Osteoblast (primary cell): ENCODE measurements at regions not wholly inside any gene's neighbourhood (a gene's known extent, or its start where the extent isn't known, plus 50 kb on each side); places are given as distances from the start of the nearest gene placed in this dataset.

Experiments
- DNase-seq: peaks from one replicate; pipeline ENCODE4 v3.0.0; 2011; ENCODE audit warnings: low spot score, mixed read lengths; ENCODE audit not compliant: insufficient read length; ENCODE audit errors: missing footprints
- H2AFZ ChIP-seq: 2 replicates; pipeline ENCODE4 v1.6.0; 2011; ENCODE audit warnings: mild to moderate bottlenecking, low read length
- H3K27ac ChIP-seq: 2 replicates; pipeline ENCODE4 v1.5.1; 2011; ENCODE audit warnings: mild to moderate bottlenecking, low read depth, low read length, moderate library complexity
- H3K27me3 ChIP-seq: 2 replicates; pipeline ENCODE4 v1.6.0; 2012; ENCODE audit warnings: mild to moderate bottlenecking, control low read depth, inconsistent platforms, low read length, moderate library complexity; ENCODE audit not compliant: insufficient read depth
- H3K36me3 ChIP-seq: 2 replicates; pipeline ENCODE4 v1.5.1; 2011; ENCODE audit warnings: mild to moderate bottlenecking, low read length, control low read depth, moderate library complexity; ENCODE audit not compliant: insufficient read depth
- H3K4me1 ChIP-seq: 2 replicates; pipeline ENCODE4 v1.5.1; 2011; ENCODE audit warnings: mild to moderate bottlenecking, low read length, control low read depth, moderate library complexity; ENCODE audit not compliant: insufficient read depth
- H3K4me2 ChIP-seq: 2 replicates; pipeline ENCODE4 v1.6.0; 2011; ENCODE audit warnings: mild to moderate bottlenecking, low read length; ENCODE audit not compliant: insufficient read depth
- H3K4me3 ChIP-seq: fragments of 200-600 bp; sonication (generic); 3 replicates; pipeline ENCODE4 v1.5.1; 2012; ENCODE audit warnings: mild to moderate bottlenecking, low read length, inconsistent platforms; ENCODE audit not compliant: insufficient read depth
- H3K79me2 ChIP-seq: 2 replicates; pipeline ENCODE4 v1.6.0; 2012; ENCODE audit warnings: mild to moderate bottlenecking, low read length, control low read depth, inconsistent platforms; ENCODE audit not compliant: insufficient read depth
- H3K9me3 ChIP-seq: 2 replicates; pipeline ENCODE4 v1.5.1; 2011; ENCODE audit warnings: low read depth, low read length, control low read depth
- H4K20me1 ChIP-seq: 2 replicates; pipeline ENCODE4 v1.6.0; 2012; ENCODE audit warnings: mild to moderate bottlenecking, low read length, control low read depth; ENCODE audit not compliant: insufficient read depth
- TF ChIP-seq, protein P1 (sequence below): IDR thresholded peaks from 2 replicates; pipeline ENCODE4 v1.5.1; 2011; ENCODE audit warnings: mild to moderate bottlenecking, low read depth, low read length, moderate library complexity; ENCODE audit errors: extremely low read depth

DNA sequence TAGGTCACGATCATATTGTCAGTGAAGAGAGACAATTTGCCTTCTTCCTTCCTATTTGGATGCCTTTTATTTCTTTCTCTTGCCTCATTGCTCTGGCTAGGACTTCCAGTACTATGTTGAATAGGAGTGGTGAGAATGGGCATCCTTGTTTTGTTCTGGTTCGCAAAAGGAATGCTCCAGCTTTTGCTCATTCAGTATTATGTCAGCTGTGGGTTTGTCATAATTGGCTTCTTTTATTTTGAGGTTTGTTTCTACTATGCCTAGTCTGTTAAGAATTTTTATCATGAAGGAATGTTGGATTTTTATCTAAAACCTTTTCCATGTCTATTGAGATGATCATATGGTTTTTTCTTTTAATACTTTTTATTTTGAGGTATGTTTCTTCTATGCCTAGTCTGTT lies 152.3 kb upstream of the MAD2L1 start:
- Histone ChIP-seq H3K4me3 (no peak overlapping the region), H3K27me3 (no peaks in the 10 kb centered on the region), H3K9me3 (no peaks in the 10 kb centered on the region), H3K27ac (no peak overlapping the region), H3K36me3 (no peaks in the 10 kb centered on the region), H4K20me1 (no peaks in the 10 kb centered on the region), H3K79me2 (no peaks in the 10 kb centered on the region), H2AFZ (no peak overlapping the region), H3K4me1 (peaks cover 2% of the 10 kb centered on the region), H3K4me2 (no peak overlapping the region)
- TF ChIP-seq, protein P1, sequence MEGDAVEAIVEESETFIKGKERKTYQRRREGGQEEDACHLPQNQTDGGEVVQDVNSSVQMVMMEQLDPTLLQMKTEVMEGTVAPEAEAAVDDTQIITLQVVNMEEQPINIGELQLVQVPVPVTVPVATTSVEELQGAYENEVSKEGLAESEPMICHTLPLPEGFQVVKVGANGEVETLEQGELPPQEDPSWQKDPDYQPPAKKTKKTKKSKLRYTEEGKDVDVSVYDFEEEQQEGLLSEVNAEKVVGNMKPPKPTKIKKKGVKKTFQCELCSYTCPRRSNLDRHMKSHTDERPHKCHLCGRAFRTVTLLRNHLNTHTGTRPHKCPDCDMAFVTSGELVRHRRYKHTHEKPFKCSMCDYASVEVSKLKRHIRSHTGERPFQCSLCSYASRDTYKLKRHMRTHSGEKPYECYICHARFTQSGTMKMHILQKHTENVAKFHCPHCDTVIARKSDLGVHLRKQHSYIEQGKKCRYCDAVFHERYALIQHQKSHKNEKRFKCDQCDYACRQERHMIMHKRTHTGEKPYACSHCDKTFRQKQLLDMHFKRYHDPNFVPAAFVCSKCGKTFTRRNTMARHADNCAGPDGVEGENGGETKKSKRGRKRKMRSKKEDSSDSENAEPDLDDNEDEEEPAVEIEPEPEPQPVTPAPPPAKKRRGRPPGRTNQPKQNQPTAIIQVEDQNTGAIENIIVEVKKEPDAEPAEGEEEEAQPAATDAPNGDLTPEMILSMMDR: no peak
- DNase-seq: no peak

- Histone ChIP-seq H3K36me3 (no peaks in the 10 kb centered on the region), H3K79me2 (no peaks in the 10 kb centered on the region), H3K4me3 (no peak overlapping the region), H3K9me3 (no peaks in the 10 kb centered on the region), H3K27ac (no peak overlapping the region), H4K20me1 (no peaks in the 10 kb centered on the region), H3K27me3 (no peaks in the 10 kb centered on the region), H2AFZ (no peak overlapping the region), H3K4me1 (peaks cover 2% of the 10 kb centered on the region), H3K4me2 (no peak overlapping the region)
- TF ChIP-seq, protein P1: no peak
- no peak for DNase-seq
These were observed 148.7 kb upstream of the MAD2L1 start for GRCh38 chr4:120215350-120215749.

DNA sequence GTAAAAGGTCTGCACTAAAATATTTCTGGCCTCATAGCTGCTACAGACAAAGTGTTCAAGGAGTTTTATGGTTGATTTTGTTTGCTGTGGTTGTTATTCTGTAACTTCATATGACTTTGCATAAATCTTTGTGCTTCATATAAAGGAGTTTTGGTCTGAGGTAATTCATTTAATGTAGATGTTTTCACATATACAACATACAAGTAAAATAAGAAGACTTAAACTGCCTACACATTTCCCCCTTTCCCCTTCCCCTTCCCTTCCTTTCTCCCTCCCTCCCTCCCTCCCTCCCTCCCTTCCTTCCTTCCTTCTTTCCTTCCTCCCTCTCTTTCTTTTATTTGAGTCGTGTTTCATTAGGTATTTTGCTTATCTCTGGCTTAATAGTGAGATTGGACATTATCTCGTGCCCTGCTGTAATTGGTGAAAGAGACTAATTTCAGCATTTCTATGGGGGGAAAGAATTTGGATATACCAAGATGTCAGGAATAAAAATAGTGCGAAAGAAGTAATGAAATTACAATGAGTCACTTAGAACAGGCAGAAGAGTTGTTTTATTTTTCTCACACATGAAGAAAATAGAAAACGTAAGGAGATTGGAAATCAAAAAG lies 144.9 kb upstream of the MAD2L1 start:
- H3K9me3 ChIP-seq: no peaks in the 10 kb centered on the region
- TF ChIP-seq, protein P1: no peak
- no peak overlapping the region for H3K27ac ChIP-seq
- DNase-seq: no peak
- no peaks in the 10 kb centered on the region for H4K20me1 ChIP-seq
- H3K27me3 ChIP-seq: no peaks in the 10 kb centered on the region
- no peak overlapping the region for H3K4me3 ChIP-seq
- no peaks in the 10 kb centered on the region for H3K36me3 ChIP-seq
- no peaks in the 10 kb centered on the region for H3K4me1 ChIP-seq
- no peak overlapping the region for H3K4me2 ChIP-seq
- H2AFZ ChIP-seq: no peak overlapping the region
- H3K79me2 ChIP-seq: no peaks in the 10 kb centered on the region

GRCh38 chr4:120209706-120210105 lies 143.1 kb upstream of the MAD2L1 start:
- no peaks in the 10 kb centered on the region for H3K36me3 ChIP-seq
- no peaks in the 10 kb centered on the region for H3K27me3 ChIP-seq
- no peaks in the 10 kb centered on the region for H4K20me1 ChIP-seq
- DNase-seq: no peak
- no peak overlapping the region for H3K4me2 ChIP-seq
- TF ChIP-seq, protein P1: no peak
- no peaks in the 10 kb centered on the region for H3K4me1 ChIP-seq
- no peaks in the 10 kb centered on the region for H3K9me3 ChIP-seq
- H3K79me2 ChIP-seq: no peaks in the 10 kb centered on the region
- no peak overlapping the region for H3K27ac ChIP-seq
- no peak overlapping the region for H3K4me3 ChIP-seq
- no peak overlapping the region for H2AFZ ChIP-seq
